GM12864 (cell line): ENCODE measurements at regions not wholly inside any gene's neighbourhood (a gene's known extent, or its start where the extent isn't known, plus 50 kb on each side); places are given as distances from the start of the nearest gene placed in this dataset.
"Not testable (repeated sequence)": the region's sequence is repeated elsewhere in the genome, so short reads cannot be mapped to it uniquely, and the experiment has no call there.

Source experiments
- DNase-seq: peaks from one replicate; pipeline ENCODE4 v3.0.0-alpha.2; 2011; ENCODE audit warnings: low read depth
- H3K4me3 ChIP-seq: 2 replicates; pipeline ENCODE4 v1.5.1; 2011; ENCODE audit warnings: mild to moderate bottlenecking, low read depth, low read length, control low read depth
- CTCF ChIP-seq: IDR thresholded peaks from 2 replicates; pipeline ENCODE4 v1.5.1; 2011; ENCODE audit warnings: low read depth, mild to moderate bottlenecking, moderate library complexity, low read length, control low read depth, inconsistent platforms; ENCODE audit errors: missing control alignments

- TF ChIP-seq CTCF = no peak
- peak; percentile 77 for DNase-seq
- peak overlapping the region; percentile 41 for H3K4me3 ChIP-seq
Observed at GRCh38 chr2:75432761-75433361, 127.9 kb downstream of the EVA1A start.

DNA sequence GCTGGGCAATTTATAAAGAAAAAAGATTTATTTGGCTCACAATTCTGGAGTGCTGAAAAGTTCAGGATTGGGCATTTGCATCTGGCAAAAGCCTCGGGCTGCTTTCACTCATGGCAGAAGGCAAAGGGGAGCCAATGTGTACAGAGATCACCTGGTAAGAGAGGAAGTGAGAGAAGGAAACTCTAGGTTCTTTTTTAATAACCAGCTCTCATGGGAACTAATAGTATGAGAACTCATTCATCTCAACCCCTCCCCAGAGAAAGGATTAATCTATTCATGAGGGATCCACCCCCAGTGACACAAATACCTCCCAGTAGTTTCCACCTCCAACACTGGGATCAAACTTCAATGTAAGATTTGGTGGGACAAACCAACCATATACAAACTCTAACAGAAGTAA is 129.0 kb downstream of the EVA1A start:
- DNase-seq = peak; percentile 39
- no peak for TF ChIP-seq CTCF
- no peak overlapping the region; the same call in 1 of the 2 replicates for H3K4me3 ChIP-seq

GRCh38 chr2:75431276-75431675 is 129.5 kb downstream of the EVA1A start:
- TF ChIP-seq CTCF = no peak

DNA sequence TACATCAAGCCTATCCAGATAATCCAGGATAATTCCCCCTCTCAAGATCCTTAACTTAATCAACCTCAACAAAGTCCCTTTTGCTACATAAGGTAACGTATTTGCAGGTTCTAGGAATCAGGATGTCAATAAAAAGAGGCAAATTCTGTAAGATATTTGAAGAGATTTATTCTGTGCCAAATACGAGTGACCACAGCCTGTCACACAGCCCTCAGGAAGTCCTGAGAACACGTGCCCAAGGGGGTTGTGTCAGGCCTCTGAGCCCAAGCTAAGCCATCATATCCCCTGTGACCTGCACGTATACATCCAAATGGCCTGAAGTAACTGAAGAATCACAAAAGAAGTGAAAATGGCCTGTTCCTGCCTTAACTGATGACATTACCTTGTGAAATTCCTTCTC is 130.3 kb downstream of the EVA1A start:
- not testable (repeated sequence) for H3K4me3 ChIP-seq, DNase-seq

More at GRCh38 chr2:75431276-75431675, 129.5 kb downstream of the EVA1A start:
- no peak overlapping the region; the same call in 1 of the 2 replicates for H3K4me3 ChIP-seq
- no peak for DNase-seq

GRCh38 chr2:75428646-75429443 is 131.9 kb downstream of the EVA1A start:
- DNase-seq = no peak
- TF ChIP-seq CTCF = no peak
- no peak overlapping the region; the same call in 1 of the 2 replicates for H3K4me3 ChIP-seq

GRCh38 chr2:75428060-75428459 is 132.7 kb downstream of the EVA1A start:
- H3K4me3 ChIP-seq = no peak overlapping the region
- DNase-seq = no peak
- no peak for TF ChIP-seq CTCF

GRCh38 chr2:75424936-75425619 is 135.7 kb downstream of the EVA1A start:
- TF ChIP-seq CTCF = peak; percentile 16
- H3K4me3 ChIP-seq = no peak overlapping the region
- DNase-seq = no peak
